ENCODE measurements at regions not wholly inside any gene's neighbourhood (a gene's known extent, or its start where the extent isn't known, plus 50 kb on each side); places are given as distances from the start of the nearest gene placed in this dataset.
"Not testable (repeated sequence)": the region's sequence is repeated elsewhere in the genome, so short reads cannot be mapped to it uniquely, and the experiment has no call there.

- not testable (repeated sequence) for DNase-seq (ENCODE audit: low spot score); H3K9me3 Mint-ChIP-seq; H3K4me1 Mint-ChIP-seq (ENCODE audit: low read depth in 2 of 2); H3K36me3 Mint-ChIP-seq; ATAC-seq; H3K4me3 Mint-ChIP-seq; H3K27ac Mint-ChIP-seq
- H3K27me3 Mint-ChIP-seq: peaks cover 11 to 22% of the 10 kb centered on the region in 2 donors
These were observed 204.1 kb upstream of the UBL3 start for GRCh38 chr13:30054546-30054945.

DNA sequence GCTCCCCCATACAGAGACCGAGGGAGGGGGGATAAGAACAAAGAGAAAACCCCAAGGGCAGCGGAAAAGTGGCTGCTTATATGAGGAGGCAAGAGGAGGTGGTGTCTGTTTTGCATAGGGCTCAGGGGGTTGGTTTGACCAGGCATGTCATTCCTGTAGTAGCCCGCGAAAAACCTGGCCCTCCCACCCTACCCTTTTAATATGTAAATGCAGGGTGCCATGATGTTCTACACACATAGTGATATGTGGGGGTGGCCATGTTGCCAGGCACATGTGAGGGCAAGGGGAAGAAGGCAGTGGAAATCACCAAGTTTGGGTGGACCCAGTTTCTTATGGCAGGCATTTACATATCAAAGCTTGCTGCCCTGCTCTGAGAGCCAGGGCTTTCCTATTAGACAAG lies 203.5 kb upstream of the UBL3 start:
- ATAC-seq (no peak), DNase-seq (ENCODE audit: low spot score) (no peak)
- Mint-ChIP-seq H3K4me3 (no peak overlapping the region), H3K36me3 (no peaks in the 10 kb centered on the region), H3K27me3 (peaks cover 14 to 23% of the 10 kb centered on the region in 2 donors), H3K4me1 (ENCODE audit: low read depth in 2 of 2) (peaks cover 7 to 9% of the 10 kb centered on the region in 2 donors), H3K27ac (no peak overlapping the region), H3K9me3 (no peaks in the 10 kb centered on the region)

DNA sequence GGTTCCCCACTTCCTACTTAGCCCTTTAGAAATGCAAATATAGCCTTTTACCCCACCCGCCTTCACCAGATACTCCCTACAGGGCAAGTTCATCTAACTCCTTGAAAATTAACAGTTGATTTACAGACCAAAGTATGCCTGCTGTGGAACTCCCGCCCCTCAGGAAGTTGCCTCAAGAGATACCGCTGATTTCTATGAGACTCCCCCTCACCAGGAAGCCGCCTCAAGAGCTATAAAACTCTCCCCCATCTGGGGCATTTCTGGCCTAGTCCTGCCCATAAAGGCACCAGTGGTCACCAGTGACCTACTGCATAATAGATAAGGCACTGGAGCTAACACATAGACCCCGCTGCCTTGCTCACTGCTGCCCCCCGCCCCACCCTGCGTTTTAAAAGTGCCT lies 201.7 kb upstream of the UBL3 start:
- Mint-ChIP-seq H3K27ac (no peak overlapping the region), H3K4me1 (ENCODE audit: low read depth in 2 of 2) (peaks cover 20 to 21% of the 10 kb centered on the region in 2 donors), H3K4me3 (no peak overlapping the region), H3K9me3 (no peaks in the 10 kb centered on the region), H3K36me3 (no peaks in the 10 kb centered on the region), H3K27me3 (peaks cover 17 to 24% of the 10 kb centered on the region in 2 donors)
- DNase-seq (ENCODE audit: low spot score): no peak
- no peak for ATAC-seq

GRCh38 chr13:30051531-30052060 lies 201.2 kb upstream of the UBL3 start:
- Mint-ChIP-seq H3K4me1 (ENCODE audit: low read depth in 2 of 2) (peaks cover 23 to 24% of the 10 kb centered on the region in 2 donors), H3K9me3 (no peaks in the 10 kb centered on the region), H3K27me3 (peaks cover 17 to 22% of the 10 kb centered on the region in 2 donors), H3K36me3 (no peaks in the 10 kb centered on the region), H3K4me3 (no peak overlapping the region), H3K27ac (no peak overlapping the region)
- DNase-seq (ENCODE audit: low spot score): no peak
- ATAC-seq: no peak

GRCh38 chr13:30049692-30050091 lies 199.3 kb upstream of the UBL3 start:
- Mint-ChIP-seq H3K27me3 (peaks cover 17% of the 10 kb centered on the region in 2 donors), H3K36me3 (no peaks in the 10 kb centered on the region), H3K4me3 (no peak overlapping the region), H3K9me3 (no peaks in the 10 kb centered on the region), H3K27ac (no peak overlapping the region), H3K4me1 (ENCODE audit: low read depth in 2 of 2) (peaks cover 23 to 24% of the 10 kb centered on the region in 2 donors)
- DNase-seq (ENCODE audit: low spot score) (no peak), ATAC-seq (peak in 1 of 2 donors; percentile 66)

- H3K27ac Mint-ChIP-seq: no peak overlapping the region
These were observed 196.9 kb upstream of the UBL3 start for GRCh38 chr13:30047154-30047874.

DNA sequence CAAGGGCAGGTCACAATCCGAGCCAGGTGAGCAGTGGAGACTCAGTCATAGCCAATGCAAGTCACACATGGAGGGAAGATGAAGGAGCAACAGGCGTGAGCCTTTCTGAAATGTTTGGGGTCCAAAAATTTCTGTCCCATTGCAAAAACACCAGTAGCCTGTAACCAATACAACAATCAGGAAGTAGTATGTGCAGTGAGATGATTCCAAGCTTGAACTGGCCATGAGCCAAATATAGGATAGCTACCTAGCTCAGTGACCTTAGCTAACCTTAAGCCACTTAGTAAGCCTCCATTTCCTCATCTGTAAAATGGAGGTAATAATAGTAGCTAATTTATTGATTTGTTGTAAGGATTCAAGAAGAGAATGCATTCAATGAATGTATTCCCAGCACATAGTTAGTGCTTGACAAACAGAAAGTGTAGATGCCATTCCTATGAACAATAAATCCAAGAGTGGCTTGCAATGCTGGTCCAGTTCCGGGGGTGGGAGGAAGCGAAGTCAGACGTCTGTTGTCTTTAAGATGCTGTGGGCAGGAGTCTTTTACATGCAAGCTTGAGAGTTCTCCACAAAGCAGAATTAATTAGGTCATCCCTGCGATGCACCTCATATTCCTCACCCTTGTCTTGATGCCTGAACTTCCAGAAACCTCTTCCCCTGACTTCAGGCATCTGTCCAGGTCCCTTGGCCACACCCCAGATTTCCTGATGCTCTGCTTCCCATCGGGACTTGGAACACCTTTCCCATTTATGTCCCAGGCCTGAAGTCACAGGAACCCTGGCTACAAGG lies 195.7 kb upstream of the UBL3 start:
- Mint-ChIP-seq H3K9me3 (no peaks in the 10 kb centered on the region), H3K36me3 (no peaks in the 10 kb centered on the region), H3K27ac (no peak overlapping the region), H3K27me3 (peaks cover 9 to 10% of the 10 kb centered on the region in 2 donors), H3K4me3 (no peak overlapping the region), H3K4me1 (ENCODE audit: low read depth in 2 of 2) (peaks cover 18 to 24% of the 10 kb centered on the region in 2 donors)
- ATAC-seq (no peak), DNase-seq (ENCODE audit: low spot score) (no peak)

More at GRCh38 chr13:30047154-30047874, 196.9 kb upstream of the UBL3 start:
- no peak for DNase-seq (ENCODE audit: low spot score)
- Mint-ChIP-seq H3K36me3 (no peaks in the 10 kb centered on the region), H3K27me3 (peaks cover 9 to 10% of the 10 kb centered on the region in 2 donors), H3K4me3 (no peak overlapping the region), H3K4me1 (ENCODE audit: low read depth in 2 of 2) (peaks cover 23 to 24% of the 10 kb centered on the region in 2 donors), H3K9me3 (no peaks in the 10 kb centered on the region)
- ATAC-seq: peak in 1 of 2 donors; percentile 54

DNA sequence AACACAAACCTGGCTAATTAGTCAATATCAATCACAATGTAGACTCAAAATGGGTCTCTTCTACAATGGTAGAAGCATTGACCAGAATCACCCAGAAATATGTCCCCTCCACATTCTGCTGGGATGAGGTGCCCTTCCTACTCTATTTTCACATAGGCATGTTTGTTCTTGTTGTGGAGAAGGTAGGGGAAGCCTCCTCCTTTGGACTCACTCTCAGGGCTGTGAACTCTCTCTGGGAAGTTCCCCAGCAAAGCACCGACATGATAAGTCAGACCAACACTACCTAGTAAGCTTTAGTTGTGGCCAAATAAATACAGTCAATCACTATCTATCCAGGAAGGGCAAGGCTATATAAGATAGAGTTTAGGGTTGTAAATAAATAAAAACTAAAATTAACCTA lies 194.5 kb upstream of the UBL3 start:
- no peak overlapping the region for H3K27ac Mint-ChIP-seq
- no peak overlapping the region for H3K4me3 Mint-ChIP-seq
- peaks cover 18 to 24% of the 10 kb centered on the region in 2 donors for H3K4me1 Mint-ChIP-seq (ENCODE audit: low read depth in 2 of 2)
- no peaks in the 10 kb centered on the region for H3K36me3 Mint-ChIP-seq
- ATAC-seq: no peak
- H3K27me3 Mint-ChIP-seq: peaks cover 15 to 18% of the 10 kb centered on the region in 2 donors
- no peaks in the 10 kb centered on the region for H3K9me3 Mint-ChIP-seq
- no peak for DNase-seq (ENCODE audit: low spot score)

GRCh38 chr13:30043631-30043925 lies 193.2 kb upstream of the UBL3 start:
- no peak overlapping the region for H3K4me3 Mint-ChIP-seq
- no peaks in the 10 kb centered on the region for H3K36me3 Mint-ChIP-seq
- no peaks in the 10 kb centered on the region for H3K9me3 Mint-ChIP-seq
- H3K27ac Mint-ChIP-seq: no peak overlapping the region
- ATAC-seq (no peak), DNase-seq (ENCODE audit: low spot score) (no peak)
- peaks cover 13 to 20% of the 10 kb centered on the region in 2 donors for H3K27me3 Mint-ChIP-seq
- peaks cover 13 to 14% of the 10 kb centered on the region in 2 donors for H3K4me1 Mint-ChIP-seq (ENCODE audit: low read depth in 2 of 2)

- no peak for ATAC-seq
- Mint-ChIP-seq H3K27ac (no peak overlapping the region), H3K27me3 (peaks cover 17 to 25% of the 10 kb centered on the region in 2 donors), H3K4me1 (ENCODE audit: low read depth in 2 of 2) (peaks cover 12% of the 10 kb centered on the region in 2 donors), H3K36me3 (no peaks in the 10 kb centered on the region), H3K9me3 (no peaks in the 10 kb centered on the region), H3K4me3 (no peak overlapping the region)
- no peak for DNase-seq (ENCODE audit: low spot score)
These were observed 192.6 kb upstream of the UBL3 start for GRCh38 chr13:30042891-30043630.

DNA sequence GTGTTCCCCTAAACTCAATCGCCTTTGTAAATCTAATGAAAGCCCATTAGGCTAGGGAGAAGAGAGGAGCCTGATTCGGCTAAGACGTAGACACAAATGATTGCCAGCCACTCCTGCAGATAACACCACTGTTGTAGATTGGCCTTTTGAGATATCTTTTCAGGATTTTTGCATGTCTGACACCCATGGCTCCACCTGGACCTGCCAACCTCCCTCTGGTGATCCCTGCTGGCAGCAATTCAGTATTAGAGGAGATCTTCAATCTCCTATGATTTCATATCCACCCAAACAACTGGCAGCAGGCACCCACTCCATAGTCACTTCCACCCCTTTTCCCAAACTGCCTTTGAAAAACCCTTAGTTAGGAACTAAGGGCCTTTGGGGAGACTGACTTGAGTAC lies 191.9 kb upstream of the UBL3 start:
- Mint-ChIP-seq H3K36me3 (no peaks in the 10 kb centered on the region), H3K27me3 (peaks cover 20 to 30% of the 10 kb centered on the region in 2 donors), H3K4me3 (no peak overlapping the region), H3K4me1 (ENCODE audit: low read depth in 2 of 2) (peaks cover 4% of the 10 kb centered on the region in 2 donors), H3K27ac (no peak overlapping the region), H3K9me3 (no peaks in the 10 kb centered on the region)
- ATAC-seq (no peak), DNase-seq (ENCODE audit: low spot score) (no peak)

GRCh38 chr13:30039511-30039911 lies 189.1 kb upstream of the UBL3 start:
- no peak for ATAC-seq
- Mint-ChIP-seq H3K27me3 (peaks cover 26 to 32% of the 10 kb centered on the region in 2 donors), H3K9me3 (no peaks in the 10 kb centered on the region), H3K4me1 (ENCODE audit: low read depth in 2 of 2) (no peaks in the 10 kb centered on the region), H3K36me3 (no peaks in the 10 kb centered on the region), H3K27ac (no peak overlapping the region), H3K4me3 (no peak overlapping the region)
- no peak for DNase-seq (ENCODE audit: low spot score)

- Mint-ChIP-seq H3K27me3 (peaks cover 28 to 33% of the 10 kb centered on the region in 2 donors), H3K36me3 (no peaks in the 10 kb centered on the region), H3K4me1 (ENCODE audit: low read depth in 2 of 2) (no peaks in the 10 kb centered on the region), H3K4me3 (no peak overlapping the region), H3K9me3 (no peaks in the 10 kb centered on the region), H3K27ac (no peak overlapping the region)
- DNase-seq (ENCODE audit: low spot score) (no peak), ATAC-seq (no peak)
These were observed 188.5 kb upstream of the UBL3 start for GRCh38 chr13:30038884-30039283.

Data from natural killer cell treated with Interleukin-12 subunit alpha and Interleukin-12 subunit beta and Interleukin-15 and Interleukin-18, amount 100 ng/mL, for 72 hours (primary cell).